CD8-positive, alpha-beta memory T cell (primary cell): ENCODE measurements at regions not wholly inside any gene's neighbourhood (a gene's known extent, or its start where the extent isn't known, plus 50 kb on each side); places are given as distances from the start of the nearest gene placed in this dataset.
A peak's percentile ranks its signal among the peaks of the same experiment; 100 is the strongest.
"Not testable (repeated sequence)": the region's sequence is repeated elsewhere in the genome, so short reads cannot be mapped to it uniquely, and the experiment has no call there.

Experiments
- CTCF ChIA-PET: fragments of 350-600 bp; sonication (Branson Sonifier 250); formaldehyde crosslinking; loops from one replicate; lab custom pipeline; 2021; ENCODE audit warnings: antibody characterized with exemption; lab: Charles Lee
- POLR2A ChIA-PET: fragments of 350-600 bp; sonication (Branson Sonifier 250); formaldehyde crosslinking; loops from one replicate; lab custom pipeline; 2021; ENCODE audit warnings: antibody characterized with exemption; lab: Charles Lee
- DNase-seq, 5 donors: peaks; one replicate each; pipeline versions ENCODE4 v3.0.0 to v3.0.0-alpha.2; 2020 to 2022; ENCODE audit warnings: mixed read lengths in 1 of 5
- H3K27ac ChIP-seq: one replicate; pipeline ENCODE4 v1.7.0; 2013; ENCODE audit warnings: low read depth, mild to moderate bottlenecking, low read length, moderate library complexity
- H3K27me3 ChIP-seq: 2 replicates; pipeline ENCODE4 v1.7.0; 2013; ENCODE audit warnings: low read length, mild to moderate bottlenecking; ENCODE audit not compliant: insufficient read depth, poor library complexity, severe bottlenecking
- H3K36me3 ChIP-seq: 2 replicates; pipeline ENCODE4 v1.7.0; 2013; ENCODE audit warnings: mild to moderate bottlenecking, low read length, moderate library complexity; ENCODE audit not compliant: insufficient read depth
- H3K4me1 ChIP-seq: 2 replicates; pipeline ENCODE4 v1.7.0; 2013; ENCODE audit warnings: mild to moderate bottlenecking, low read length, moderate library complexity; ENCODE audit not compliant: insufficient read depth
- H3K4me3 ChIP-seq: 2 replicates; pipeline ENCODE4 v1.7.0; 2013; ENCODE audit warnings: mild to moderate bottlenecking, low read length
- H3K9me3 ChIP-seq: 2 replicates; pipeline ENCODE4 v1.7.0; 2013; ENCODE audit warnings: mild to moderate bottlenecking, low read length
- H3K27ac Mint-ChIP-seq, 8 donors: one replicate each; pipeline ENCODE4 v1.8.0; 2020 to 2021; ENCODE audit warnings: mixed read lengths in 8 of 8, mild to moderate bottlenecking in 6 of 8, inconsistent platforms in 3 of 8, moderate library complexity in 3 of 8
- H3K27me3 Mint-ChIP-seq, 2 donors: one replicate each; pipeline ENCODE4 v1.8.0; 2020 to 2021; ENCODE audit warnings: mixed read lengths in 2 of 2, mild to moderate bottlenecking in 1 of 2, moderate library complexity in 1 of 2
- H3K36me3 Mint-ChIP-seq, 3 donors: one replicate each; pipeline ENCODE4 v1.8.0; 2020 to 2021; ENCODE audit warnings: mixed read lengths in 3 of 3, inconsistent platforms in 1 of 3, mild to moderate bottlenecking in 1 of 3
- H3K4me1 Mint-ChIP-seq, 3 donors: one replicate each; pipeline ENCODE4 v1.8.0; 2020 to 2021; ENCODE audit warnings: mixed read lengths in 3 of 3, inconsistent platforms in 1 of 3, mild to moderate bottlenecking in 1 of 3
- H3K4me3 Mint-ChIP-seq, 7 donors: one replicate each; pipeline ENCODE4 v1.8.0; 2020 to 2021; ENCODE audit warnings: mixed read lengths in 7 of 7, mild to moderate bottlenecking in 6 of 7, moderate library complexity in 4 of 7, inconsistent platforms in 2 of 7
- H3K9me3 Mint-ChIP-seq, 5 donors: one replicate each; pipeline ENCODE4 v1.8.0; 2020 to 2022; ENCODE audit warnings: mixed read lengths in 5 of 5, mild to moderate bottlenecking in 3 of 5, moderate library complexity in 2 of 5, inconsistent platforms in 1 of 5

GRCh38 chr6:27190126-27190525, 57.4 kb upstream of the PRSS16 start:
- ChIA-PET CTCF (interaction anchor here (1.0 to 1.1 kb wide), 2 partner anchors 562 to 582 kb away, joined by 3 read pairs; no protein-coding TSS in a partner anchor), POLR2A (no interaction called here)
- Histone ChIP-seq H3K4me1 (no peaks in the 10 kb centered on the region), H3K27ac (no peak overlapping the region), H3K4me3 (no peak overlapping the region), H3K27me3 (no peaks in the 10 kb centered on the region), H3K9me3 (no peaks in the 10 kb centered on the region), H3K36me3 (no peaks in the 10 kb centered on the region)
- no peak overlapping the region for H3K4me3 Mint-ChIP-seq
- peaks cover 0 to 8% (median 0%) of the 10 kb centered on the region in 3 donors for H3K36me3 Mint-ChIP-seq
- no peaks in the 10 kb centered on the region for H3K9me3 Mint-ChIP-seq
- no peak for DNase-seq
- H3K27ac Mint-ChIP-seq, result no peak overlapping the region
- H3K4me1 Mint-ChIP-seq, result peaks cover 10 to 17% (median 13%) of the 10 kb centered on the region in 3 donors
- H3K27me3 Mint-ChIP-seq, result peaks cover 0 to 6% of the 10 kb centered on the region in 2 donors

GRCh38 chr6:27194453-27194852, 53.0 kb upstream of the PRSS16 start:
- H3K9me3 ChIP-seq, H3K36me3 ChIP-seq, H3K4me3 ChIP-seq, CTCF ChIA-PET, H3K36me3 Mint-ChIP-seq, H3K9me3 Mint-ChIP-seq, H3K4me1 Mint-ChIP-seq, H3K27me3 ChIP-seq, H3K4me1 ChIP-seq, H3K27me3 Mint-ChIP-seq, H3K27ac ChIP-seq, POLR2A ChIA-PET, DNase-seq: not testable (repeated sequence)
- Mint-ChIP-seq H3K27ac (peak overlapping the region in 1 of 8 donors; percentile 63), H3K4me3 (peak overlapping the region in 1 of 7 donors; percentile 45)

- H3K27me3 ChIP-seq, POLR2A ChIA-PET, CTCF ChIA-PET, DNase-seq, H3K4me1 ChIP-seq, H3K9me3 Mint-ChIP-seq, H3K36me3 Mint-ChIP-seq, H3K4me3 Mint-ChIP-seq, H3K36me3 ChIP-seq, H3K27ac ChIP-seq, H3K4me1 Mint-ChIP-seq, H3K9me3 ChIP-seq, H3K27ac Mint-ChIP-seq, H3K4me3 ChIP-seq: not testable (repeated sequence)
- peaks cover 4 to 12% of the 10 kb centered on the region in 2 donors for H3K27me3 Mint-ChIP-seq
Measured at GRCh38 chr6:27195547-27195946, 52.0 kb upstream of the PRSS16 start.
